HepG2 (cell line): ENCODE measurements at regions not wholly inside any gene's neighbourhood (a gene's known extent, or its start where the extent isn't known, plus 50 kb on each side); places are given as distances from the start of the nearest gene placed in this dataset.

Source experiments
- ARNT ChIP-seq: fragments of 450-650 bp; IDR thresholded peaks from 2 replicates; pipeline ENCODE4 v1.6.1; 2017
- ATF1 ChIP-seq: IDR thresholded peaks from 2 replicates; pipeline ENCODE4 v1.6.1; 2016; ENCODE audit warnings: mild to moderate bottlenecking, control low read depth
- CENPX ChIP-seq: sonication (generic); formaldehyde crosslinking; IDR thresholded peaks from 2 replicates; pipeline ENCODE4 v1.9.0; 2021; ENCODE audit warnings: mild to moderate bottlenecking, missing genetic modification reagents, moderate library complexity
- E2F5 ChIP-seq: sonication (generic); formaldehyde crosslinking; conservative IDR thresholded peaks from 2 replicates; pipeline ENCODE4 v1.4.0; 2020; ENCODE audit warnings: missing genetic modification reagents
- HIVEP1 ChIP-seq: sonication (generic); formaldehyde crosslinking; IDR thresholded peaks from 2 replicates; pipeline ENCODE4 v1.4.0; 2020; ENCODE audit warnings: mild to moderate bottlenecking, missing genetic modification reagents
- IKZF1 ChIP-seq: fragments of 450-650 bp; IDR thresholded peaks from 2 replicates; pipeline ENCODE4 v1.7.1; 2016
- MXI1 ChIP-seq: IDR thresholded peaks from 3 replicates; pipeline ENCODE4 v1.6.1; 2012; ENCODE audit warnings: low read depth, low read length, inconsistent platforms, borderline replicate concordance
- NR3C1 ChIP-seq: sonication (generic); formaldehyde crosslinking; IDR thresholded peaks from 2 replicates; pipeline ENCODE4 v1.4.0; 2020; ENCODE audit warnings: missing genetic modification reagents
- PRDM10 ChIP-seq: sonication (generic); formaldehyde crosslinking; IDR thresholded peaks from 2 replicates; pipeline ENCODE4 v1.4.0; 2020; ENCODE audit warnings: low read depth, missing genetic modification reagents
- RBAK ChIP-seq: sonication (generic); formaldehyde crosslinking; IDR thresholded peaks from 2 replicates; pipeline ENCODE4 v1.5.1; 2020; ENCODE audit warnings: mild to moderate bottlenecking, missing genetic modification reagents
- SALL1 ChIP-seq: sonication (generic); formaldehyde crosslinking; IDR thresholded peaks from 2 replicates; pipeline ENCODE4 v1.8.0; 2022; ENCODE audit warnings: mild to moderate bottlenecking, missing genetic modification reagents
- SNAPC2 ChIP-seq: sonication (generic); formaldehyde crosslinking; IDR thresholded peaks from 2 replicates; pipeline ENCODE4 v1.8.1; 2022; ENCODE audit warnings: mild to moderate bottlenecking, missing genetic modification reagents
- SOX13 ChIP-seq, 3 experiments: fragments of 450-650 bp in 1 of 3; sonication (generic) in 1 of 3; formaldehyde crosslinking in 1 of 3; IDR thresholded peaks in 2 of 3; conservative IDR thresholded peaks in 1 of 3; 2 replicates each; pipeline versions ENCODE4 v1.5.0 to v1.6.1; 2016 to 2020; ENCODE audit warnings: antibody characterized with exemption in 1 of 3, mild to moderate bottlenecking in 1 of 3, missing compliant biosample characterization in 1 of 3, missing genetic modification reagents in 1 of 3, moderate library complexity in 1 of 3
- TEAD3 ChIP-seq: optimal IDR thresholded peaks from 2 replicates; pipeline ENCODE3; 2016; ENCODE audit warnings: borderline replicate concordance
- TGIF2 ChIP-seq: IDR thresholded peaks from 2 replicates; pipeline ENCODE4 v1.6.1; 2016; ENCODE audit warnings: control low read depth, missing compliant biosample characterization
- ZBTB25 ChIP-seq: IDR thresholded peaks from 2 replicates; pipeline ENCODE4 v1.6.1; 2018; ENCODE audit warnings: missing genetic modification reagents
- ZFP36L2 ChIP-seq: sonication (generic); formaldehyde crosslinking; IDR thresholded peaks from 2 replicates; pipeline ENCODE4 v1.4.0; 2020; ENCODE audit warnings: missing genetic modification reagents
- ZFY ChIP-seq: sonication (generic); formaldehyde crosslinking; IDR thresholded peaks from 2 replicates; pipeline ENCODE4 v1.4.0; 2020; ENCODE audit warnings: missing genetic modification reagents
- ZNF253 ChIP-seq: sonication (generic); formaldehyde crosslinking; IDR thresholded peaks from 2 replicates; pipeline ENCODE4 v1.8.0; 2022; ENCODE audit warnings: mild to moderate bottlenecking, missing genetic modification reagents, borderline replicate concordance
- ZNF296 ChIP-seq: sonication (generic); formaldehyde crosslinking; conservative IDR thresholded peaks from 2 replicates; pipeline ENCODE4 v1.5.0; 2020; ENCODE audit warnings: mild to moderate bottlenecking, missing genetic modification reagents
- ZNF343 ChIP-seq: sonication (generic); formaldehyde crosslinking; IDR thresholded peaks from 2 replicates; pipeline ENCODE4 v1.4.0; 2020; ENCODE audit warnings: mild to moderate bottlenecking, missing genetic modification reagents
- ZNF710 ChIP-seq: sonication (generic); formaldehyde crosslinking; IDR thresholded peaks from 2 replicates; pipeline ENCODE4 v1.5.0; 2020; ENCODE audit warnings: mild to moderate bottlenecking, missing genetic modification reagents, borderline replicate concordance
- ZNF776 ChIP-seq: sonication (generic); formaldehyde crosslinking; IDR thresholded peaks from 2 replicates; pipeline ENCODE4 v1.4.0; 2020; ENCODE audit warnings: mild to moderate bottlenecking, missing genetic modification reagents
- ZSCAN12 ChIP-seq: sonication (generic); formaldehyde crosslinking; IDR thresholded peaks from 2 replicates; pipeline ENCODE4 v1.9.0; 2021; ENCODE audit warnings: mild to moderate bottlenecking, missing genetic modification reagents

- TF ChIP-seq PRDM10 (CRISPR knock-in tag), result no peak
- TF ChIP-seq TGIF2 (CRISPR knock-in tag), result peak; percentile 30; the same call in 1 of the 2 replicates
- no peak for TF ChIP-seq ZBTB25 (CRISPR knock-in tag)
- TF ChIP-seq E2F5 (CRISPR knock-in tag), result no peak
- no peak for TF ChIP-seq HIVEP1
- no peak for TF ChIP-seq ZNF776 (CRISPR knock-in tag)
- no peak for TF ChIP-seq ZNF296 (CRISPR knock-in tag)
- no peak for TF ChIP-seq MXI1
- TF ChIP-seq IKZF1, result no peak
- TF ChIP-seq ZNF253 (CRISPR knock-in tag), result no peak
- no peak for TF ChIP-seq ZNF710 (CRISPR knock-in tag)
- no peak for TF ChIP-seq ZNF343 (CRISPR knock-in tag)
- no peak for TF ChIP-seq ZSCAN12
- no peak for TF ChIP-seq CENPX
- TF ChIP-seq ATF1 (CRISPR knock-in tag), result no peak
- TF ChIP-seq ZFP36L2 (CRISPR knock-in tag), result no peak
- TF ChIP-seq SOX13 (IDR thresholded peaks at IDR 0.05), result peak; percentile 77
- TF ChIP-seq SOX13 (CRISPR knock-in tag; conservative IDR thresholded peaks at IDR 0.05 in 1 of 2, IDR thresholded peaks at IDR 0.05 in 1 of 2), result peak in 1 of 2 experiments; percentile 95; a peak in 2 of 4 replicates
- no peak for TF ChIP-seq ARNT
- TF ChIP-seq ZFY (CRISPR knock-in tag), result no peak
- peak; percentile 30; the same call in 1 of the 2 replicates for TF ChIP-seq SALL1
- no peak for TF ChIP-seq NR3C1
- no peak for TF ChIP-seq TEAD3
- TF ChIP-seq SNAPC2 (CRISPR knock-in tag), result no peak
- no peak for TF ChIP-seq RBAK (CRISPR knock-in tag)
Measured at GRCh38 chr4:123043793-123044425, 121.5 kb upstream of the NUDT6 start (continued).
